ENCODE measurements at regions not wholly inside any gene's neighbourhood (a gene's known extent, or its start where the extent isn't known, plus 50 kb on each side); places are given as distances from the start of the nearest gene placed in this dataset.
"Not testable (repeated sequence)": the region's sequence is repeated elsewhere in the genome, so short reads cannot be mapped to it uniquely, and the experiment has no call there.

GRCh38 chr6:95848717-95849116 is 167.1 kb upstream of the FUT9 start:
- DNase-seq (ENCODE audit: low spot score in 2 of 2) (no peak), FAIRE-seq (no peak)

- DNase-seq (ENCODE audit: low spot score in 2 of 2) (no peak), FAIRE-seq (no peak)
These were observed 158.9 kb upstream of the FUT9 start for GRCh38 chr6:95856876-95857364.

GRCh38 chr6:95865857-95866256 is 149.9 kb upstream of the FUT9 start:
- no peak for DNase-seq (ENCODE audit: low spot score in 2 of 2)
- FAIRE-seq: no peak

GRCh38 chr6:95866732-95867131 is 149.0 kb upstream of the FUT9 start:
- FAIRE-seq (no peak), DNase-seq (ENCODE audit: low spot score in 2 of 2) (no peak)

GRCh38 chr6:95867205-95867604 is 148.6 kb upstream of the FUT9 start:
- DNase-seq (ENCODE audit: low spot score in 2 of 2) (no peak), FAIRE-seq (no peak)

- DNase-seq (ENCODE audit: low spot score in 2 of 2): no peak
- no peak for FAIRE-seq
These were observed 138.3 kb upstream of the FUT9 start for GRCh38 chr6:95877480-95877879.

GRCh38 chr6:95879856-95880255 is 135.9 kb upstream of the FUT9 start:
- FAIRE-seq: no peak
- DNase-seq (ENCODE audit: low spot score in 2 of 2): no peak

GRCh38 chr6:95882371-95882770 is 133.4 kb upstream of the FUT9 start:
- FAIRE-seq (no peak), DNase-seq (ENCODE audit: low spot score in 2 of 2) (no peak)

GRCh38 chr6:95888711-95889110 is 127.1 kb upstream of the FUT9 start:
- DNase-seq (ENCODE audit: low spot score in 2 of 2); FAIRE-seq: not testable (repeated sequence)

GRCh38 chr6:95905132-95905531 is 110.6 kb upstream of the FUT9 start:
- no peak for FAIRE-seq

GRCh38 chr6:95917034-95917433 is 98.7 kb upstream of the FUT9 start:
- DNase-seq (ENCODE audit: low spot score in 2 of 2) (no peak), FAIRE-seq (no peak)

More at GRCh38 chr6:95905132-95905531, 110.6 kb upstream of the FUT9 start:
- DNase-seq (ENCODE audit: low spot score in 2 of 2): no peak

GRCh38 chr6:95923518-95923917 is 92.3 kb upstream of the FUT9 start:
- DNase-seq (ENCODE audit: low spot score in 2 of 2) (no peak), FAIRE-seq (no peak)

GRCh38 chr6:95935736-95936135 is 80.0 kb upstream of the FUT9 start:
- FAIRE-seq: no peak
- DNase-seq (ENCODE audit: low spot score in 2 of 2): no peak

GRCh38 chr6:95946906-95947305 is 68.9 kb upstream of the FUT9 start:
- FAIRE-seq: no peak
- DNase-seq (ENCODE audit: low spot score in 2 of 2): no peak

GRCh38 chr6:95948324-95948723 is 67.5 kb upstream of the FUT9 start:
- FAIRE-seq: no peak
- DNase-seq (ENCODE audit: low spot score in 2 of 2): no peak

GRCh38 chr6:95949985-95950384 is 65.8 kb upstream of the FUT9 start:
- FAIRE-seq (no peak), DNase-seq (ENCODE audit: low spot score in 2 of 2) (no peak)

- DNase-seq (ENCODE audit: low spot score in 2 of 2) (no peak), FAIRE-seq (no peak)
These were observed 57.1 kb upstream of the FUT9 start for GRCh38 chr6:95958686-95959085.

- DNase-seq (ENCODE audit: low spot score in 2 of 2) (no peak), FAIRE-seq (no peak)
These were observed 56.5 kb upstream of the FUT9 start for GRCh38 chr6:95959261-95959660.

All from frontal cortex (tissue), 3 donors.